22Rv1 (cell line): ENCODE measurements at regions not wholly inside any gene's neighbourhood (a gene's known extent, or its start where the extent isn't known, plus 50 kb on each side); places are given as distances from the start of the nearest gene placed in this dataset.

Source experiments
- CTCF ChIP-seq: fragments of 450-650 bp; IDR thresholded peaks from 2 replicates; pipeline ENCODE4 v1.5.1; 2017; ENCODE audit warnings: mild to moderate bottlenecking
- ZFX ChIP-seq: fragments of 450-650 bp; IDR thresholded peaks from 2 replicates; pipeline ENCODE4 v1.6.1; 2017; ENCODE audit warnings: antibody characterized with exemption, borderline replicate concordance

- TF ChIP-seq CTCF (no peak), ZFX (no peak)
Observed at GRCh38 chr16:64654178-64654577, 467.7 kb downstream of the CDH11 start.
